K562 (cell line): ENCODE measurements at regions not wholly inside any gene's neighbourhood (a gene's known extent, or its start where the extent isn't known, plus 50 kb on each side); places are given as distances from the start of the nearest gene placed in this dataset.

Experiments used
- ATAC-seq: fragments of 200-7000 bp; cut with Tn5 transposase; 3 replicates; pipeline ENCODE4 v1.9.1; 2020; ENCODE audit warnings: moderate library complexity
- BruUV-seq: library from RNA; stranded (reverse); fragments of 400-500 nt; replicated peaks from 2 replicates; lab custom pipeline; 2021; lab: Mats Ljungman, UMichigan
- CTCF ChIA-PET: fragments of 300-600 bp; formaldehyde crosslinking; extraction: SDS; loops from one replicate; lab custom pipeline; 2021; ENCODE audit warnings: low intra/inter-chr PET ratio; lab: Yijun Ruan, JAX
- POLR2A ChIA-PET: fragments of 300-600, 350-650 bp; sonication (Branson Sonifier 250); formaldehyde crosslinking; extraction: SDS; loops from one replicate; lab custom pipeline; 2021; ENCODE audit warnings: antibody characterized with exemption, inconsistent platforms; lab: Yijun Ruan, JAX
- DNase-seq, 4 experiments: peaks; one replicate each; pipeline versions ENCODE4 v3.0.0 to v3.0.0-alpha.2; 2011 to 2018; ENCODE audit warnings: low spot score in 3 of 4, mixed read lengths in 3 of 4; ENCODE audit errors: extremely low read depth in 1 of 4
- FAIRE-seq: peaks from 2 replicates; lab custom pipeline; 2011; peaks lifted over from hg19 to GRCh38; lab: Jason Lieb, UNC
- H2AFZ ChIP-seq: 2 replicates; pipeline ENCODE4 v1.6.0; 2011; ENCODE audit warnings: low read depth, low read length, control low read depth, inconsistent platforms
- H3K27ac ChIP-seq: fragments of 200-600 bp; 3 replicates; pipeline ENCODE4 v1.8.0; 2011; ENCODE audit warnings: low read depth, mild to moderate bottlenecking, control low read depth, inconsistent platforms, low read length, moderate library complexity, mixed read lengths; ENCODE audit errors: extremely low read depth
- H3K27me3 ChIP-seq, 2 experiments: fragments of 300-600 bp in 1 of 2; 2 replicates in 1 of 2; 3 replicates in 1 of 2; pipeline versions ENCODE4 v1.6.0 to v1.8.0; 2011; ENCODE audit warnings: inconsistent platforms in 2 of 2, low read length in 2 of 2, mild to moderate bottlenecking in 1 of 2, mixed read lengths in 1 of 2, moderate library complexity in 1 of 2; ENCODE audit not compliant: control insufficient read depth in 2 of 2, insufficient read depth in 2 of 2
- H3K36me3 ChIP-seq: fragments of 300-600 bp; 3 replicates; pipeline ENCODE4 v1.8.0; 2011; ENCODE audit warnings: mild to moderate bottlenecking, low read length, inconsistent platforms; ENCODE audit not compliant: control insufficient read depth, insufficient read depth
- H3K4me1 ChIP-seq, 2 experiments: fragments of 200-600 bp in 1 of 2; replicated peaks in 1 of 2; 2 replicates in 1 of 2; 3 replicates in 1 of 2; pipeline versions ENCODE4 v1.5.1 to v1.8.0; 2011; ENCODE audit warnings: inconsistent platforms in 2 of 2, low read length in 2 of 2, mild to moderate bottlenecking in 1 of 2, mixed read lengths in 1 of 2, moderate library complexity in 1 of 2; ENCODE audit not compliant: control insufficient read depth in 2 of 2, insufficient read depth in 2 of 2
- H3K4me2 ChIP-seq: 2 replicates; pipeline ENCODE4 v1.6.1; 2011; ENCODE audit warnings: low read length, control low read depth, inconsistent platforms, mixed read lengths; ENCODE audit not compliant: insufficient read depth
- H3K4me3 ChIP-seq: fragments of 200-600 bp; sonication (generic), shearing (Covaris generic); 2 replicates; pipeline ENCODE4 v1.5.1; 2016; ENCODE audit warnings: control low read depth, inconsistent platforms
- H3K79me2 ChIP-seq: fragments of 200-600 bp; 3 replicates; pipeline ENCODE4 v1.8.0; 2011; ENCODE audit warnings: low read length, inconsistent platforms; ENCODE audit not compliant: control insufficient read depth, insufficient read depth
- H3K9ac ChIP-seq, 2 experiments: 2 replicates each; pipeline versions ENCODE4 v1.6.0 to v1.6.1; 2011; ENCODE audit warnings: low read depth in 2 of 2, low read length in 2 of 2, control low read depth in 1 of 2, inconsistent platforms in 1 of 2, mild to moderate bottlenecking in 1 of 2, mixed read lengths in 1 of 2; ENCODE audit not compliant: insufficient read depth in 1 of 2
- H3K9me1 ChIP-seq: one replicate; pipeline ENCODE4 v1.6.0; 2011; ENCODE audit warnings: inconsistent platforms, mild to moderate bottlenecking, low read length, moderate library complexity; ENCODE audit not compliant: control insufficient read depth, insufficient read depth
- H3K9me3 ChIP-seq: replicated peaks from 2 replicates; pipeline ENCODE4 v1.5.1; 2011; ENCODE audit warnings: low read depth, low read length, inconsistent platforms; ENCODE audit not compliant: control insufficient read depth, insufficient read depth
- H4K20me1 ChIP-seq: replicated peaks from 2 replicates; pipeline ENCODE4 v1.6.1; 2011; ENCODE audit warnings: low read length, inconsistent platforms, mixed read lengths; ENCODE audit not compliant: control insufficient read depth, insufficient read depth
- ATF1 ChIP-seq, 2 experiments: fragments of 450-650 bp in 1 of 2; IDR thresholded peaks; 2 replicates each; pipeline ENCODE4 v1.6.1; 2016; ENCODE audit warnings: missing compliant biosample characterization in 1 of 2, missing genetic modification characterization in 1 of 2
- E2F1 ChIP-seq: sonication (generic); formaldehyde crosslinking; IDR thresholded peaks from 2 replicates; pipeline ENCODE4 v1.8.1; 2023; ENCODE audit warnings: mild to moderate bottlenecking, missing genetic modification reagents, moderate library complexity
- FOXP4 ChIP-seq: sonication (generic); formaldehyde crosslinking; IDR thresholded peaks from 2 replicates; pipeline ENCODE4 v1.8.0; 2022; ENCODE audit warnings: mild to moderate bottlenecking, missing genetic modification reagents, borderline replicate concordance
- GTF2A2 ChIP-seq: IDR thresholded peaks from 2 replicates; pipeline ENCODE4 v1.6.1; 2016; ENCODE audit warnings: mild to moderate bottlenecking, missing genetic modification characterization, missing compliant biosample characterization
- HDAC6 ChIP-seq: IDR thresholded peaks from 2 replicates; pipeline ENCODE4 v1.6.1; 2012; ENCODE audit warnings: low read depth, mild to moderate bottlenecking, control low read depth, inconsistent platforms, low read length, moderate library complexity
- HMG20B ChIP-seq: fragments of 250-450 bp; sonication (Bioruptor Pico); IDR thresholded peaks from 2 replicates; pipeline ENCODE4 v1.5.0; 2021; ENCODE audit warnings: mild to moderate bottlenecking
- HMGN3 ChIP-seq: IDR thresholded peaks from 2 replicates; pipeline ENCODE4 v1.6.1; 2011; ENCODE audit warnings: borderline replicate concordance, low read depth, mild to moderate bottlenecking, mixed read lengths, low read length; ENCODE audit not compliant: insufficient read length; ENCODE audit errors: extremely low read depth
- SIN3A ChIP-seq, 2 experiments: fragments of 150-350 bp in 1 of 2; IDR thresholded peaks; 2 replicates each; pipeline ENCODE4 v1.6.1; 2011 to 2016; ENCODE audit warnings: borderline replicate concordance in 2 of 2, low read depth in 2 of 2, low read length in 2 of 2, mild to moderate bottlenecking in 2 of 2, moderate library complexity in 2 of 2; ENCODE audit not compliant: control insufficient read depth in 1 of 2
- SLC30A9 ChIP-seq: fragments of 250-450 bp; sonication (Bioruptor Pico); IDR thresholded peaks from 2 replicates; pipeline ENCODE4 v1.8.0; 2022; ENCODE audit warnings: mild to moderate bottlenecking, moderate library complexity
- SMARCE1 ChIP-seq: fragments of 450-650 bp; IDR thresholded peaks from 2 replicates; pipeline ENCODE4 v1.7.1; 2016; ENCODE audit warnings: mild to moderate bottlenecking
- XRCC3 ChIP-seq: fragments of 450-650 bp; IDR thresholded peaks from 2 replicates; pipeline ENCODE4 v1.6.1; 2017; ENCODE audit warnings: mild to moderate bottlenecking, moderate library complexity
- ZNF668 ChIP-seq: fragments of 250-450 bp; sonication (Bioruptor Pico); IDR thresholded peaks from 2 replicates; pipeline ENCODE4 v1.8.0; 2022; ENCODE audit warnings: mild to moderate bottlenecking, inconsistent platforms
- in situ Hi-C: fragments of 300-500 bp; cut with MboI; formaldehyde crosslinking; loops from 4 replicates; pipeline ENCODE4 v1.15.0; 2018; ENCODE audit warnings: inconsistent platforms, mixed read lengths
- intact Hi-C: fragments of 100-400 bp; cut with micrococcal nuclease; formaldehyde crosslinking; loops from 2 replicates; pipeline ENCODE4 v1.14.2; 2022

GRCh38 chr5:133721365-133721764 is 109.0 kb upstream of the FSTL4 start:
- Histone ChIP-seq H3K4me2 (no peak overlapping the region), H3K9ac (no peak overlapping the region), H3K9me3 (no peaks in the 10 kb centered on the region), H2AFZ (no peak overlapping the region), H3K79me2 (no peaks in the 10 kb centered on the region), H3K27ac (no peak overlapping the region), H4K20me1 (no peaks in the 10 kb centered on the region), H3K9me1 (no peaks in the 10 kb centered on the region), H3K4me3 (no peak overlapping the region), H3K36me3 (no peaks in the 10 kb centered on the region)
- FAIRE-seq, result no peak
- no TSS peak for BruUV-seq
- in situ Hi-C loops (no loop called here), intact Hi-C loops (no loop called here)
- no peak for DNase-seq
- CTCF ChIA-PET, result no interaction called here
- POLR2A ChIA-PET, result no interaction called here
- no peak for ATAC-seq
- TF ChIP-seq SMARCE1, result no peak
- TF ChIP-seq HMG20B (CRISPR knock-in tag), result no peak
- no peak for TF ChIP-seq E2F1 (CRISPR knock-in tag)
- TF ChIP-seq SLC30A9, result no peak
- TF ChIP-seq XRCC3, result no peak
- TF ChIP-seq HDAC6, result no peak
- no peak for TF ChIP-seq FOXP4 (CRISPR knock-in tag)
- TF ChIP-seq ZNF668 (CRISPR knock-in tag), result no peak
- TF ChIP-seq ATF1 (CRISPR knock-in tag; IDR thresholded peaks at IDR 0.05), result no peak
- no peak for TF ChIP-seq ATF1 (tag; IDR thresholded peaks at IDR 0.05)
- TF ChIP-seq SIN3A (IDR thresholded peaks at IDR 0.05; ENCODE audit: borderline replicate concordance in 2 of 2, control insufficient read depth in 1 of 2, low read depth in 2 of 2, low read length in 2 of 2), result no peak
- no peak for TF ChIP-seq GTF2A2 (tag)
- TF ChIP-seq HMGN3, result no peak
- TF ChIP-seq, all 486 proteins: peak for 0
- Histone ChIP-seq H3K4me1 (no peaks in the 10 kb centered on the region), H3K27me3 (peaks cover 0 to 5% of the 10 kb centered on the region in 2 experiments; a peak in 1 of 5 replicates)
